LNCAP (cell line): ENCODE measurements at regions not wholly inside any gene's neighbourhood (a gene's known extent, or its start where the extent isn't known, plus 50 kb on each side); places are given as distances from the start of the nearest gene placed in this dataset.

ENCODE experiments used
- CTCF ChIP-seq: fragments of 450-650 bp; IDR thresholded peaks from 2 replicates; pipeline ENCODE4 v1.5.1; 2017; ENCODE audit warnings: mild to moderate bottlenecking

GRCh38 chr4:167492007-167492406 is 257.7 kb upstream of the SPOCK3 start:
- no peak for TF ChIP-seq CTCF

- no peak for TF ChIP-seq CTCF
Observed at GRCh38 chr4:167509551-167509950, 275.3 kb upstream of the SPOCK3 start.

- TF ChIP-seq CTCF, result no peak
Observed at GRCh38 chr4:167524091-167524490, 289.8 kb upstream of the SPOCK3 start.

GRCh38 chr4:167537761-167538160 is 303.5 kb upstream of the SPOCK3 start:
- TF ChIP-seq CTCF, result no peak

- TF ChIP-seq CTCF, result no peak
Observed at GRCh38 chr4:167541286-167541685, 307.0 kb upstream of the SPOCK3 start.

- TF ChIP-seq CTCF, result no peak
Observed at GRCh38 chr4:167544391-167544790, 310.1 kb upstream of the SPOCK3 start.

- TF ChIP-seq CTCF, result no peak
Observed at GRCh38 chr4:167550021-167550420, 315.7 kb upstream of the SPOCK3 start.

- no peak for TF ChIP-seq CTCF
Observed at GRCh38 chr4:167555338-167556022, 321.2 kb upstream of the SPOCK3 start.
